ENCODE measurements at regions not wholly inside any gene's neighbourhood (a gene's known extent, or its start where the extent isn't known, plus 50 kb on each side); places are given as distances from the start of the nearest gene placed in this dataset.

DNA sequence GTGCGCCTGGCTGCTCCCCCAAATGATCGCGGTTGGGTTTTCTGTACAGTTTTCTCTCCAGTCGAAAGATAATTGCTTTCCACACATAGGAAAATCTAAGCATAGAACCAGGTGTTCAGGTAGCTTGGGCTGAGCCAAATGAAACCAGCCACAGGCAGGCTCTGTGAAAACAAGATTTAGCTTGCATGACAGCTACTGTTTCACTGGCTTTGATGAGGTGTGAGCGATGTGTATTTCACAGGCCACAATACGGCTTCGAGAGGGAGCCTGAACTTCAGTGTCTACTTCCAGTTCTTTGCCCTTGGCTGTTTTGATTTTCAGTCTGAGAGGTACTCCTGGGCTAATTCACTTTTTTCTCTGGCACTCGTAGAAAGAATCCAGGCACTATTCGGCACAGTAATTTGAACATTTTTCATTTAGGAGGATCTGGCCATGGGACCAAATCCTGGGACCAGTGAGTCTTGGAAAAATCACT lies 110.5 kb downstream of the JCAD start:
- Histone ChIP-seq H3K79me2 (ENCODE audit: insufficient read depth, low read length) (no peaks in the 10 kb centered on the region), H3F3A (ENCODE audit: low read depth) (no peaks in the 10 kb centered on the region), H4K20me1 (ENCODE audit: insufficient read depth, low read length, poor library complexity, severe bottlenecking) (no peaks in the 10 kb centered on the region), H3K4me2 (ENCODE audit: low read depth, low read length, poor library complexity, severe bottlenecking) (no peak overlapping the region), H3K36me3 (ENCODE audit: insufficient read depth, low read length) (no peaks in the 10 kb centered on the region), H3K9ac (ENCODE audit: low read depth, low read length, poor library complexity, severe bottlenecking) (no peak overlapping the region), H2AFZ (ENCODE audit: low read length) (no peak overlapping the region), H3K27me3 (ENCODE audit: insufficient read depth, low read length, poor library complexity, severe bottlenecking) (no peaks in the 10 kb centered on the region), H3K9me2 (replicated peaks; ENCODE audit: low read depth, low read length) (no peaks in the 10 kb centered on the region), H3K9me3 (ENCODE audit: insufficient read depth, low read depth, low read length) (no peaks in the 10 kb centered on the region), H3K4me3 (ENCODE audit: low read length, poor library complexity, severe bottlenecking) (no peak overlapping the region), H3K4me1 (ENCODE audit: insufficient read depth, low read length, poor library complexity, severe bottlenecking) (no peaks in the 10 kb centered on the region)
- TF ChIP-seq, protein P1, sequence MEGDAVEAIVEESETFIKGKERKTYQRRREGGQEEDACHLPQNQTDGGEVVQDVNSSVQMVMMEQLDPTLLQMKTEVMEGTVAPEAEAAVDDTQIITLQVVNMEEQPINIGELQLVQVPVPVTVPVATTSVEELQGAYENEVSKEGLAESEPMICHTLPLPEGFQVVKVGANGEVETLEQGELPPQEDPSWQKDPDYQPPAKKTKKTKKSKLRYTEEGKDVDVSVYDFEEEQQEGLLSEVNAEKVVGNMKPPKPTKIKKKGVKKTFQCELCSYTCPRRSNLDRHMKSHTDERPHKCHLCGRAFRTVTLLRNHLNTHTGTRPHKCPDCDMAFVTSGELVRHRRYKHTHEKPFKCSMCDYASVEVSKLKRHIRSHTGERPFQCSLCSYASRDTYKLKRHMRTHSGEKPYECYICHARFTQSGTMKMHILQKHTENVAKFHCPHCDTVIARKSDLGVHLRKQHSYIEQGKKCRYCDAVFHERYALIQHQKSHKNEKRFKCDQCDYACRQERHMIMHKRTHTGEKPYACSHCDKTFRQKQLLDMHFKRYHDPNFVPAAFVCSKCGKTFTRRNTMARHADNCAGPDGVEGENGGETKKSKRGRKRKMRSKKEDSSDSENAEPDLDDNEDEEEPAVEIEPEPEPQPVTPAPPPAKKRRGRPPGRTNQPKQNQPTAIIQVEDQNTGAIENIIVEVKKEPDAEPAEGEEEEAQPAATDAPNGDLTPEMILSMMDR (conservative IDR thresholded peaks at IDR 0.05; ENCODE audit: low read length): no peak
- no peak for TF ChIP-seq EZH2phosphoT487 (IDR thresholded peaks at IDR 0.05; ENCODE audit: borderline replicate concordance)

DNA sequence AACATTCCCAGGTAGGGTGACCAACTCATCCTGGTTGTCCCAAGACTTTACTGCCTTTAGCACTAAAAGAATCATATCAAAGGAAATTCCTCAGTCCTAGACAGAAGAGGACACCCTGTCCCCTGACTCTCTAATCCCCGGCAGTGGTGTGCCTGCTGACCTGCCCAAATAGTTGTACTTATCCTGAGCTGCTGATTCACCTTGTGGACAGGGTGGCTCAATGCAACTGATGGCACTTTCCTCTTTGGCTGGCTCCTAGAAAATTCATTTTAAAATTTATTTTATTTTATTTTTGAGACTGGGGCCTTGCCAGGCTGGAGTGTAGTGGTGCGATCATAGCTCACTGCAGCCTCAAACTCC lies 111.7 kb downstream of the JCAD start:
- TF ChIP-seq, protein P1 (conservative IDR thresholded peaks at IDR 0.05; ENCODE audit: low read length): no peak
- TF ChIP-seq EZH2phosphoT487 (IDR thresholded peaks at IDR 0.05; ENCODE audit: borderline replicate concordance): no peak
- Histone ChIP-seq H3K4me2 (ENCODE audit: low read depth, low read length, poor library complexity, severe bottlenecking) (no peak overlapping the region), H3K36me3 (ENCODE audit: insufficient read depth, low read length) (no peaks in the 10 kb centered on the region), H3K9ac (ENCODE audit: low read depth, low read length, poor library complexity, severe bottlenecking) (no peak overlapping the region), H3K9me2 (replicated peaks; ENCODE audit: low read depth, low read length) (no peaks in the 10 kb centered on the region), H3K4me1 (ENCODE audit: insufficient read depth, low read length, poor library complexity, severe bottlenecking) (no peaks in the 10 kb centered on the region), H3K79me2 (ENCODE audit: insufficient read depth, low read length) (no peaks in the 10 kb centered on the region), H4K20me1 (ENCODE audit: insufficient read depth, low read length, poor library complexity, severe bottlenecking) (no peaks in the 10 kb centered on the region), H3K4me3 (ENCODE audit: low read length, poor library complexity, severe bottlenecking) (no peak overlapping the region), H3K27me3 (ENCODE audit: insufficient read depth, low read length, poor library complexity, severe bottlenecking) (no peaks in the 10 kb centered on the region), H3F3A (ENCODE audit: low read depth) (no peaks in the 10 kb centered on the region), H3K9me3 (ENCODE audit: insufficient read depth, low read depth, low read length) (no peaks in the 10 kb centered on the region), H2AFZ (ENCODE audit: low read length) (no peak overlapping the region)

DNA sequence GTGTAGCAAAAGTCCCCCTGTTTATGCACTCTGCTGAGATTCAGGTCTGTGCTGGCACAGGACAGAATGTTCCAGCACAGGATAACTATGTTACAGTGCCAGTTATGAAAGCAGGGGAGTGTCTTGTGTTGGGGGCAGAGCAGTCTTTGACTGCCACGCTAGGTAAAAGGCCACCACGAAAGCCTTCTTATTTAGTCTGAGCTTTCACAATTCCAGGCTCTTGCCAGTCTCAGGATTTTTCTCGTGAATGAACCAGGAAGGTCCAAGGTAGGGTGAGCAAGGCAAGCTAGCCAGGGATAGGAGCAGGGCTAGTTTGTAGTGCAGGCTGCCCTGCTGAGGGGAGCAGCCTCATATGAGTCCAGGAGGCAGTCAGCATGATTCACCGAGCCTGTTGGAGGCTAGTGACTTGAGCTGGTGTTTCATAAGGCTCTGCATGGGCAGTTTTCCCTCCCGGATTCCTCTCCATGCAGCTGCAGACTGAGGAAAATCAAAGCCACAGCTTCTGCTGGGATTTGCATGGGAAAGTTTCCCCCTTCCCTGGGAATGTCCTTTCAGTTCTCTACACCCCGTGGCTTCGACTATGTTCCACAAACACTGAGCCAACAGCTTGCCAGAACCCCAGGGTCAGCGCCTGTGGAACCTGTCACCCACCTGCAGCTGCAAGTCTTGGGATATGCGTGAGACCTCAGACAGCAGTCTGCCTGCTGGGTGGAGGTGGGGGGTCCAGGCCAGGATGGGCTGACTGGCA lies 112.3 kb downstream of the JCAD start:
- H2AFZ ChIP-seq (ENCODE audit: low read length): no peak overlapping the region
- H3K4me2 ChIP-seq (ENCODE audit: low read depth, low read length, poor library complexity, severe bottlenecking): no peak overlapping the region
- no peaks in the 10 kb centered on the region for H3F3A ChIP-seq (ENCODE audit: low read depth)
- H3K9ac ChIP-seq (ENCODE audit: low read depth, low read length, poor library complexity, severe bottlenecking): no peak overlapping the region
- H3K9me2 ChIP-seq (replicated peaks; ENCODE audit: low read depth, low read length): no peaks in the 10 kb centered on the region
- H3K4me3 ChIP-seq (ENCODE audit: low read length, poor library complexity, severe bottlenecking): no peak overlapping the region
- no peaks in the 10 kb centered on the region for H3K36me3 ChIP-seq (ENCODE audit: insufficient read depth, low read length)
- H4K20me1 ChIP-seq (ENCODE audit: insufficient read depth, low read length, poor library complexity, severe bottlenecking): no peaks in the 10 kb centered on the region
- no peaks in the 10 kb centered on the region for H3K27me3 ChIP-seq (ENCODE audit: insufficient read depth, low read length, poor library complexity, severe bottlenecking)
- H3K4me1 ChIP-seq (ENCODE audit: insufficient read depth, low read length, poor library complexity, severe bottlenecking): no peaks in the 10 kb centered on the region
- H3K9me3 ChIP-seq (ENCODE audit: insufficient read depth, low read depth, low read length): no peaks in the 10 kb centered on the region
- no peaks in the 10 kb centered on the region for H3K79me2 ChIP-seq (ENCODE audit: insufficient read depth, low read length)
- TF ChIP-seq, protein P1 (conservative IDR thresholded peaks at IDR 0.05; ENCODE audit: low read length): no peak
- no peak for TF ChIP-seq EZH2phosphoT487 (IDR thresholded peaks at IDR 0.05; ENCODE audit: borderline replicate concordance)

Data from Loucy (cell line).